ENCODE measurements at regions not wholly inside any gene's neighbourhood (a gene's known extent, or its start where the extent isn't known, plus 50 kb on each side); places are given as distances from the start of the nearest gene placed in this dataset.
"Not testable (repeated sequence)": the region's sequence is repeated elsewhere in the genome, so short reads cannot be mapped to it uniquely, and the experiment has no call there.

DNA sequence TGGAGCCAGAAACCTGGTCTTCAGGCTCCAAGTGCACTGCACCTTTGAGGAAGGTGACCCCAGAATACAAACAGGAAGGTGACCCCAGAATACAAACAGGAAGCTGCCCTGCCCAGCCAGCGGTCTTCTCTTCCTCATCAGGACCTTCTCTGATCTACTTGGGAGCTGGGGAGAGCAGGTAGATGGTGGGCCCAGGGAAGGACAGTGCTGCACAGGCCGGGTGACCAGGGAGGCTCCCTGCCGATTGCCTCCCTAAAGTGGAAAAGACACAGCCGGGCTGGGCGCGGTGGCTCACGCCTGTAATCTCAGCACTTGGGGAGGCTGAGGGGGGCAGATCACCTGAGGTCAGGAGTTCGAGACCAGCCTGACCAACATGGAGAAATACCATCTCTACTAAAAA, 151.8 kb upstream of the CHST15 start:
- FAIRE-seq (no peak), ATAC-seq (no peak), DNase-seq (no peak)
- TF ChIP-seq, protein P1, sequence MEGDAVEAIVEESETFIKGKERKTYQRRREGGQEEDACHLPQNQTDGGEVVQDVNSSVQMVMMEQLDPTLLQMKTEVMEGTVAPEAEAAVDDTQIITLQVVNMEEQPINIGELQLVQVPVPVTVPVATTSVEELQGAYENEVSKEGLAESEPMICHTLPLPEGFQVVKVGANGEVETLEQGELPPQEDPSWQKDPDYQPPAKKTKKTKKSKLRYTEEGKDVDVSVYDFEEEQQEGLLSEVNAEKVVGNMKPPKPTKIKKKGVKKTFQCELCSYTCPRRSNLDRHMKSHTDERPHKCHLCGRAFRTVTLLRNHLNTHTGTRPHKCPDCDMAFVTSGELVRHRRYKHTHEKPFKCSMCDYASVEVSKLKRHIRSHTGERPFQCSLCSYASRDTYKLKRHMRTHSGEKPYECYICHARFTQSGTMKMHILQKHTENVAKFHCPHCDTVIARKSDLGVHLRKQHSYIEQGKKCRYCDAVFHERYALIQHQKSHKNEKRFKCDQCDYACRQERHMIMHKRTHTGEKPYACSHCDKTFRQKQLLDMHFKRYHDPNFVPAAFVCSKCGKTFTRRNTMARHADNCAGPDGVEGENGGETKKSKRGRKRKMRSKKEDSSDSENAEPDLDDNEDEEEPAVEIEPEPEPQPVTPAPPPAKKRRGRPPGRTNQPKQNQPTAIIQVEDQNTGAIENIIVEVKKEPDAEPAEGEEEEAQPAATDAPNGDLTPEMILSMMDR (IDR thresholded peaks at IDR 0.05) = no peak
- H3K36me3 ChIP-seq = no peaks in the 10 kb centered on the region
- peaks cover 2 to 8% (median 6%) of the 10 kb centered on the region in 3 donors for H3K4me1 ChIP-seq
- intact Hi-C loops (cut with DNase I) = no loop called here
- WGBS, 2 donors = 88 to 89% methylated on average over 8 of the region's 8 CpGs
- no peaks in the 10 kb centered on the region for H3K27me3 ChIP-seq
- no peak overlapping the region for H3K27ac ChIP-seq
- H3K4me3 ChIP-seq = no peak overlapping the region
- H3K9me3 ChIP-seq = no peaks in the 10 kb centered on the region

GRCh38 chr10:124244256-124244877, 151.0 kb upstream of the CHST15 start:
- no peaks in the 10 kb centered on the region for H3K4me1 ChIP-seq
- FAIRE-seq = no peak
- TF ChIP-seq, protein P1 (IDR thresholded peaks at IDR 0.05) = no peak
- no peak for DNase-seq
- ATAC-seq = no peak
- no peak overlapping the region for H3K4me3 ChIP-seq
- H3K9me3 ChIP-seq = no peaks in the 10 kb centered on the region
- H3K27me3 ChIP-seq = no peaks in the 10 kb centered on the region
- no peak overlapping the region for H3K27ac ChIP-seq
- WGBS, 2 donors = 81 to 86% methylated on average over 20 of the region's 20 CpGs
- intact Hi-C loops (cut with DNase I) = no loop called here
- no peaks in the 10 kb centered on the region for H3K36me3 ChIP-seq

GRCh38 chr10:124243702-124244121, 150.3 kb upstream of the CHST15 start:
- no peaks in the 10 kb centered on the region for H3K36me3 ChIP-seq
- FAIRE-seq = no peak
- TF ChIP-seq, protein P1 (IDR thresholded peaks at IDR 0.05) = no peak
- H3K27ac ChIP-seq = no peak overlapping the region
- DNase-seq = peak in 1 of 6 donors; percentile 27
- WGBS, 2 donors = 58 to 62% methylated on average over 12 of the region's 12 CpGs
- no peak overlapping the region for H3K4me3 ChIP-seq
- H3K27me3 ChIP-seq = no peaks in the 10 kb centered on the region
- no peaks in the 10 kb centered on the region for H3K4me1 ChIP-seq
- no peaks in the 10 kb centered on the region for H3K9me3 ChIP-seq
- no peak for ATAC-seq
- intact Hi-C loops (cut with DNase I) = no loop called here

GRCh38 chr10:124242791-124243190, 149.4 kb upstream of the CHST15 start:
- TF ChIP-seq, protein P1 (IDR thresholded peaks at IDR 0.05) = no peak
- FAIRE-seq (no peak), ATAC-seq (no peak), DNase-seq (no peak)
- intact Hi-C loops (cut with DNase I) = no loop called here
- Histone ChIP-seq H3K27me3 (no peaks in the 10 kb centered on the region), H3K9me3 (no peaks in the 10 kb centered on the region), H3K36me3 (no peaks in the 10 kb centered on the region), H3K4me1 (no peaks in the 10 kb centered on the region), H3K27ac (no peak overlapping the region), H3K4me3 (no peak overlapping the region)
- 80 to 83% methylated on average over 8 of the region's 8 CpGs for WGBS, 2 donors

DNA sequence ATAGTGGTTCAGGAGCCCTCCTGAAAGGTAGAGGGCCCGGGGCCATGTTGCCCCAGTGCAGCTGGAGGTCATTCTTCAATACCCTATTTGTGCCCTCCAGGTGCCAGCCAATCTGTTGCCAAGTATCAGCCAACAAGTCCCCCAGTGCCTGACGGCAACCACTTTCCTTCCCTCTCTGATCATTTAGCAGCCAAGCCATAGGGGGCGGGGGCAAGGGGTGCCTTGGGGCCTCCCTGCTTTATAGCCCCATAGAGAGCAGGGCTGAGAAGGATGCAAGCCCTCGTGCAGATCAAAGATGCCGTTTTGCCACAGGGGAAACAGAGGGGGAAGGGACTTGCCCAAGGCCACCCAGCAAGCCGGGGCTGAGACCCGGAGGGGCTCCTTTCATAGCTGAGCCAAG, 149.0 kb upstream of the CHST15 start:
- 73 to 86% methylated on average over 7 of the region's 7 CpGs for WGBS, 2 donors
- H3K9me3 ChIP-seq = no peaks in the 10 kb centered on the region
- H3K4me3 ChIP-seq = no peak overlapping the region
- H3K27me3 ChIP-seq = no peaks in the 10 kb centered on the region
- TF ChIP-seq, protein P1 (IDR thresholded peaks at IDR 0.05) = no peak
- H3K27ac ChIP-seq = no peak overlapping the region
- intact Hi-C loops (cut with DNase I) = no loop called here
- no peaks in the 10 kb centered on the region for H3K4me1 ChIP-seq
- no peaks in the 10 kb centered on the region for H3K36me3 ChIP-seq
- no peak for FAIRE-seq
- ATAC-seq = no peak
- peak in 1 of 6 donors; percentile 29 for DNase-seq

- H3K9me3 ChIP-seq; H3K27me3 ChIP-seq; ATAC-seq; H3K4me3 ChIP-seq; H3K4me1 ChIP-seq; H3K36me3 ChIP-seq; intact Hi-C loops (cut with DNase I); H3K27ac ChIP-seq; DNase-seq; FAIRE-seq: not testable (repeated sequence)
- 90 to 92% methylated on average over 5 of the region's 5 CpGs for WGBS, 2 donors
These were observed 148.1 kb upstream of the CHST15 start for GRCh38 chr10:124241510-124241909.
